LNCAP (cell line): ENCODE measurements at regions not wholly inside any gene's neighbourhood (a gene's known extent, or its start where the extent isn't known, plus 50 kb on each side); places are given as distances from the start of the nearest gene placed in this dataset.

ENCODE experiments used
- CTCF ChIP-seq: fragments of 450-650 bp; IDR thresholded peaks from 2 replicates; pipeline ENCODE4 v1.5.1; 2017; ENCODE audit warnings: mild to moderate bottlenecking

- no peak for TF ChIP-seq CTCF
Observed at GRCh38 chr10:78280604-78281003, 246.9 kb downstream of the RPS24 start.

- no peak for TF ChIP-seq CTCF
Observed at GRCh38 chr10:78281627-78282026, 248.0 kb downstream of the RPS24 start.

- no peak for TF ChIP-seq CTCF
Observed at GRCh38 chr10:78283069-78283682, 249.5 kb downstream of the RPS24 start.

- no peak for TF ChIP-seq CTCF
Observed at GRCh38 chr10:78284381-78284780, 250.7 kb downstream of the RPS24 start.

- no peak for TF ChIP-seq CTCF
Observed at GRCh38 chr10:78285226-78285625, 251.6 kb downstream of the RPS24 start.

GRCh38 chr10:78286186-78286585 lies 252.5 kb downstream of the RPS24 start:
- TF ChIP-seq CTCF = no peak

GRCh38 chr10:78286668-78287067 lies 253.0 kb downstream of the RPS24 start:
- TF ChIP-seq CTCF = no peak

GRCh38 chr10:78287618-78288017 lies 254.0 kb downstream of the RPS24 start:
- no peak for TF ChIP-seq CTCF
